H1 (cell line): ENCODE measurements at regions not wholly inside any gene's neighbourhood (a gene's known extent, or its start where the extent isn't known, plus 50 kb on each side); places are given as distances from the start of the nearest gene placed in this dataset.

ENCODE experiments used
- CHD7 ChIP-seq: fragments of 300-600 bp; sonication (generic); IDR thresholded peaks from 2 replicates; pipeline ENCODE4 v1.7.1; 2012; ENCODE audit warnings: low read length, moderate library complexity, mild to moderate bottlenecking, inconsistent platforms; ENCODE audit not compliant: insufficient replicate concordance
- SIN3A ChIP-seq, 2 experiments: IDR thresholded peaks in 1 of 2; conservative IDR thresholded peaks in 1 of 2; 2 replicates each; pipeline ENCODE4 v1.6.1; 2011 to 2012; ENCODE audit warnings: low read length in 2 of 2, improper control_type of control experiment in 1 of 2, low read depth in 1 of 2, mild to moderate bottlenecking in 1 of 2
- SP2 ChIP-seq: IDR thresholded peaks from 2 replicates; pipeline ENCODE4 v1.6.1; 2012; ENCODE audit warnings: mild to moderate bottlenecking, low read length, inconsistent platforms
- ZNF274 ChIP-seq: IDR thresholded peaks from 2 replicates; pipeline ENCODE4 v1.7.0; 2012; ENCODE audit warnings: low read length, borderline replicate concordance; ENCODE audit errors: extremely low read depth
- TF ChIP-seq, protein P1 (sequence below): IDR thresholded peaks from 2 replicates; pipeline ENCODE4 v1.6.1; 2012; ENCODE audit warnings: inconsistent platforms

DNA sequence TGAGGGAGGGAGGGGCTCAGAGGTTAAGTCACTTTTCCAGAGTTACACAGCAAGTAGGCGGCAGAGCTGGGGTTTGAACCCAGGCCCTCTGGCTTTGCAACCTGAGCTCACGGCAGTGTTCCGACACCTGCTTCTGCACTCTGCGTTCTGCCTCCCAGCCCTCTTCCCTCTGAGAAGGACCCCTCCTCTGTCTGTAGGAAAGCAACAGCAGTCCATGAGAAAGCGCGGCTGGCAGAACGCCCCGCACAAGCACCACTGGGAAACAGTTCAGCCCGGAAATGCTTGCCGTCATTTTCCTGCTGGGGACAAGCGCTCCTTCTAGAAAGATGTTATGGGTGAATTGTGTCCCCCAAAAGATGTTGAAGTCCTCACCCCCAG, 241.1 kb downstream of the NPHP4 start (continued):
- TF ChIP-seq CHD7 (no peak), SP2 (no peak), SIN3A (conservative IDR thresholded peaks at IDR 0.05 in 1 of 2, IDR thresholded peaks at IDR 0.05 in 1 of 2; ENCODE audit: low read depth in 1 of 2, low read length in 2 of 2) (no peak), ZNF274 (no peak)
- TF ChIP-seq, protein P1, sequence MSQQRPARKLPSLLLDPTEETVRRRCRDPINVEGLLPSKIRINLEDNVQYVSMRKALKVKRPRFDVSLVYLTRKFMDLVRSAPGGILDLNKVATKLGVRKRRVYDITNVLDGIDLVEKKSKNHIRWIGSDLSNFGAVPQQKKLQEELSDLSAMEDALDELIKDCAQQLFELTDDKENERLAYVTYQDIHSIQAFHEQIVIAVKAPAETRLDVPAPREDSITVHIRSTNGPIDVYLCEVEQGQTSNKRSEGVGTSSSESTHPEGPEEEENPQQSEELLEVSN = no peak
